ENCODE measurements at regions not wholly inside any gene's neighbourhood (a gene's known extent, or its start where the extent isn't known, plus 50 kb on each side); places are given as distances from the start of the nearest gene placed in this dataset.
"Not testable (repeated sequence)": the region's sequence is repeated elsewhere in the genome, so short reads cannot be mapped to it uniquely, and the experiment has no call there.

- H3K4me1 Mint-ChIP-seq (ENCODE audit: low read depth) = peaks cover 3% of the 10 kb centered on the region
- no peak overlapping the region for H3K27ac Mint-ChIP-seq
- no peak for DNase-seq
Measured at GRCh38 chr15:39502611-39503195, 78.2 kb upstream of the THBS1 start.

GRCh38 chr15:39503526-39503925, 77.4 kb upstream of the THBS1 start:
- no peak overlapping the region for H3K4me3 Mint-ChIP-seq
- H3K36me3 Mint-ChIP-seq (ENCODE audit: low read depth) = no peaks in the 10 kb centered on the region
- H3K4me1 Mint-ChIP-seq (ENCODE audit: low read depth) = peaks cover 3% of the 10 kb centered on the region
- no peak overlapping the region for H3K27ac Mint-ChIP-seq
- no peak for DNase-seq
- peaks cover 11% of the 10 kb centered on the region for H3K27me3 Mint-ChIP-seq
- H3K9me3 Mint-ChIP-seq = no peaks in the 10 kb centered on the region

More at GRCh38 chr15:39502611-39503195, 78.2 kb upstream of the THBS1 start:
- Mint-ChIP-seq H3K4me3 (no peak overlapping the region), H3K9me3 (no peaks in the 10 kb centered on the region), H3K27me3 (peaks cover 14% of the 10 kb centered on the region), H3K36me3 (ENCODE audit: low read depth) (no peaks in the 10 kb centered on the region)

GRCh38 chr15:39504808-39505207, 76.1 kb upstream of the THBS1 start:
- Mint-ChIP-seq H3K27me3 (peaks cover 13% of the 10 kb centered on the region), H3K9me3 (no peaks in the 10 kb centered on the region), H3K36me3 (ENCODE audit: low read depth) (no peaks in the 10 kb centered on the region), H3K4me3 (no peak overlapping the region), H3K4me1 (ENCODE audit: low read depth) (peaks cover 3% of the 10 kb centered on the region), H3K27ac (no peak overlapping the region)
- DNase-seq = no peak

- no peak overlapping the region for H3K27ac Mint-ChIP-seq
- no peaks in the 10 kb centered on the region for H3K9me3 Mint-ChIP-seq
- peaks cover 25% of the 10 kb centered on the region for H3K27me3 Mint-ChIP-seq
- H3K4me1 Mint-ChIP-seq (ENCODE audit: low read depth) = peaks cover 3% of the 10 kb centered on the region
- H3K36me3 Mint-ChIP-seq (ENCODE audit: low read depth) = no peaks in the 10 kb centered on the region
- H3K4me3 Mint-ChIP-seq = no peak overlapping the region
- no peak for DNase-seq
Measured at GRCh38 chr15:39506146-39506545, 74.7 kb upstream of the THBS1 start.

GRCh38 chr15:39508536-39508935, 72.3 kb upstream of the THBS1 start:
- Mint-ChIP-seq H3K4me3 (no peak overlapping the region), H3K4me1 (ENCODE audit: low read depth) (no peaks in the 10 kb centered on the region), H3K27me3 (peaks cover 41% of the 10 kb centered on the region), H3K9me3 (no peaks in the 10 kb centered on the region), H3K36me3 (ENCODE audit: low read depth) (no peaks in the 10 kb centered on the region), H3K27ac (no peak overlapping the region)
- DNase-seq = no peak

GRCh38 chr15:39510001-39510701, 70.7 kb upstream of the THBS1 start:
- Mint-ChIP-seq H3K4me3 (no peak overlapping the region), H3K4me1 (ENCODE audit: low read depth) (no peaks in the 10 kb centered on the region), H3K9me3 (peaks cover 4% of the 10 kb centered on the region), H3K36me3 (ENCODE audit: low read depth) (no peaks in the 10 kb centered on the region), H3K27me3 (peaks cover 49% of the 10 kb centered on the region), H3K27ac (no peak overlapping the region)
- no peak for DNase-seq

GRCh38 chr15:39511000-39511915, 69.6 kb upstream of the THBS1 start:
- no peak overlapping the region for H3K4me3 Mint-ChIP-seq
- no peak overlapping the region for H3K27ac Mint-ChIP-seq
- H3K4me1 Mint-ChIP-seq (ENCODE audit: low read depth) = no peaks in the 10 kb centered on the region
- no peak for DNase-seq
- peaks cover 10% of the 10 kb centered on the region for H3K9me3 Mint-ChIP-seq
- no peaks in the 10 kb centered on the region for H3K36me3 Mint-ChIP-seq (ENCODE audit: low read depth)
- peaks cover 59% of the 10 kb centered on the region for H3K27me3 Mint-ChIP-seq

- H3K4me3 Mint-ChIP-seq = no peak overlapping the region
- peaks cover 61% of the 10 kb centered on the region for H3K27me3 Mint-ChIP-seq
- peaks cover 13% of the 10 kb centered on the region for H3K9me3 Mint-ChIP-seq
- no peak overlapping the region for H3K27ac Mint-ChIP-seq
- no peaks in the 10 kb centered on the region for H3K4me1 Mint-ChIP-seq (ENCODE audit: low read depth)
- no peak for DNase-seq
- no peaks in the 10 kb centered on the region for H3K36me3 Mint-ChIP-seq (ENCODE audit: low read depth)
Measured at GRCh38 chr15:39511916-39512260, 69.0 kb upstream of the THBS1 start.

- Mint-ChIP-seq H3K27ac (no peak overlapping the region), H3K4me3 (no peak overlapping the region), H3K9me3 (peaks cover 13% of the 10 kb centered on the region), H3K36me3 (ENCODE audit: low read depth) (no peaks in the 10 kb centered on the region), H3K4me1 (ENCODE audit: low read depth) (no peaks in the 10 kb centered on the region), H3K27me3 (peaks cover 63% of the 10 kb centered on the region)
- no peak for DNase-seq
Measured at GRCh38 chr15:39512643-39513042, 68.2 kb upstream of the THBS1 start.

GRCh38 chr15:39513936-39514335, 66.9 kb upstream of the THBS1 start:
- Mint-ChIP-seq H3K27ac (no peak overlapping the region), H3K4me1 (ENCODE audit: low read depth) (no peaks in the 10 kb centered on the region), H3K9me3 (peaks cover 13% of the 10 kb centered on the region), H3K27me3 (peaks cover 74% of the 10 kb centered on the region), H3K4me3 (no peak overlapping the region), H3K36me3 (ENCODE audit: low read depth) (no peaks in the 10 kb centered on the region)
- DNase-seq = no peak

- Mint-ChIP-seq H3K4me1 (ENCODE audit: low read depth) (no peaks in the 10 kb centered on the region), H3K27me3 (peaks cover 74% of the 10 kb centered on the region), H3K9me3 (peaks cover 13% of the 10 kb centered on the region), H3K4me3 (no peak overlapping the region), H3K36me3 (ENCODE audit: low read depth) (no peaks in the 10 kb centered on the region), H3K27ac (no peak overlapping the region)
- DNase-seq = no peak
Measured at GRCh38 chr15:39514933-39515332, 65.9 kb upstream of the THBS1 start.

GRCh38 chr15:39515765-39516164, 65.1 kb upstream of the THBS1 start:
- no peak for DNase-seq
- no peaks in the 10 kb centered on the region for H3K4me1 Mint-ChIP-seq (ENCODE audit: low read depth)
- H3K27me3 Mint-ChIP-seq = peaks cover 70% of the 10 kb centered on the region
- no peak overlapping the region for H3K27ac Mint-ChIP-seq
- H3K36me3 Mint-ChIP-seq (ENCODE audit: low read depth) = no peaks in the 10 kb centered on the region
- H3K9me3 Mint-ChIP-seq = peaks cover 13% of the 10 kb centered on the region
- no peak overlapping the region for H3K4me3 Mint-ChIP-seq

- H3K27ac Mint-ChIP-seq = no peak overlapping the region
- no peak overlapping the region for H3K4me3 Mint-ChIP-seq
- peaks cover 65% of the 10 kb centered on the region for H3K27me3 Mint-ChIP-seq
- DNase-seq = no peak
- H3K4me1 Mint-ChIP-seq (ENCODE audit: low read depth) = no peaks in the 10 kb centered on the region
- H3K36me3 Mint-ChIP-seq (ENCODE audit: low read depth) = no peaks in the 10 kb centered on the region
- peaks cover 13% of the 10 kb centered on the region for H3K9me3 Mint-ChIP-seq
Measured at GRCh38 chr15:39517122-39517855, 63.6 kb upstream of the THBS1 start.

GRCh38 chr15:39523968-39524367, 56.9 kb upstream of the THBS1 start:
- DNase-seq; H3K36me3 Mint-ChIP-seq (ENCODE audit: low read depth); H3K9me3 Mint-ChIP-seq; H3K27ac Mint-ChIP-seq; H3K4me3 Mint-ChIP-seq; H3K4me1 Mint-ChIP-seq (ENCODE audit: low read depth): not testable (repeated sequence)
- peaks cover 16% of the 10 kb centered on the region for H3K27me3 Mint-ChIP-seq
